ENCODE measurements at regions not wholly inside any gene's neighbourhood (a gene's known extent, or its start where the extent isn't known, plus 50 kb on each side); places are given as distances from the start of the nearest gene placed in this dataset.
"Not testable (repeated sequence)": the region's sequence is repeated elsewhere in the genome, so short reads cannot be mapped to it uniquely, and the experiment has no call there.

GRCh38 chr6:113671421-113671820 lies 185.7 kb upstream of the MARCKS start:
- no peak for DNase-seq (ENCODE audit: low spot score)

- no peak for DNase-seq (ENCODE audit: low spot score)
Observed at GRCh38 chr6:113672491-113673149, 184.5 kb upstream of the MARCKS start.

GRCh38 chr6:113674075-113674474 lies 183.1 kb upstream of the MARCKS start:
- no peak for DNase-seq (ENCODE audit: low spot score)

GRCh38 chr6:113676057-113676456 lies 181.1 kb upstream of the MARCKS start:
- DNase-seq (ENCODE audit: low spot score): no peak

GRCh38 chr6:113676968-113677367 lies 180.2 kb upstream of the MARCKS start:
- no peak for DNase-seq (ENCODE audit: low spot score)

- no peak for DNase-seq (ENCODE audit: low spot score)
Observed at GRCh38 chr6:113679051-113679450, 178.1 kb upstream of the MARCKS start.

GRCh38 chr6:113680301-113680700 lies 176.8 kb upstream of the MARCKS start:
- no peak for DNase-seq (ENCODE audit: low spot score)

- no peak for DNase-seq (ENCODE audit: low spot score)
Observed at GRCh38 chr6:113683968-113684367, 173.2 kb upstream of the MARCKS start.

- DNase-seq (ENCODE audit: low spot score): no peak
Observed at GRCh38 chr6:113684382-113684901, 172.7 kb upstream of the MARCKS start.

- DNase-seq (ENCODE audit: low spot score): no peak
Observed at GRCh38 chr6:113686049-113686448, 171.1 kb upstream of the MARCKS start.

- DNase-seq (ENCODE audit: low spot score): not testable (repeated sequence)
Observed at GRCh38 chr6:113689620-113690019, 167.5 kb upstream of the MARCKS start.

- DNase-seq (ENCODE audit: low spot score): no peak
Observed at GRCh38 chr6:113690281-113691259, 166.6 kb upstream of the MARCKS start.

- DNase-seq (ENCODE audit: low spot score): no peak
Observed at GRCh38 chr6:113691260-113691656, 165.9 kb upstream of the MARCKS start.

GRCh38 chr6:113693851-113694250 lies 163.3 kb upstream of the MARCKS start:
- no peak for DNase-seq (ENCODE audit: low spot score)

- DNase-seq (ENCODE audit: low spot score): no peak
Observed at GRCh38 chr6:113694278-113695077, 162.7 kb upstream of the MARCKS start.

- no peak for DNase-seq (ENCODE audit: low spot score)
Observed at GRCh38 chr6:113695516-113695915, 161.6 kb upstream of the MARCKS start.

GRCh38 chr6:113696960-113697359 lies 160.2 kb upstream of the MARCKS start:
- no peak for DNase-seq (ENCODE audit: low spot score)

GRCh38 chr6:113697632-113698410 lies 159.3 kb upstream of the MARCKS start:
- no peak for DNase-seq (ENCODE audit: low spot score)

- DNase-seq (ENCODE audit: low spot score): no peak
Observed at GRCh38 chr6:113699239-113699638, 157.9 kb upstream of the MARCKS start.

GRCh38 chr6:113701552-113702254 lies 155.4 kb upstream of the MARCKS start:
- no peak for DNase-seq (ENCODE audit: low spot score)

- DNase-seq (ENCODE audit: low spot score): no peak
Observed at GRCh38 chr6:113707194-113707593, 150.0 kb upstream of the MARCKS start.
